Fibroblast of the aortic adventitia (primary cell): ENCODE measurements at regions not wholly inside any gene's neighbourhood (a gene's known extent, or its start where the extent isn't known, plus 50 kb on each side); places are given as distances from the start of the nearest gene placed in this dataset.
"Not testable (repeated sequence)": the region's sequence is repeated elsewhere in the genome, so short reads cannot be mapped to it uniquely, and the experiment has no call there.

Source experiments
- DNase-seq: peaks from one replicate; pipeline ENCODE4 v3.0.0-alpha.2; 2010; ENCODE audit warnings: low read depth
- H3K4me3 ChIP-seq: 2 replicates; pipeline ENCODE4 v1.5.1; 2011; ENCODE audit warnings: low read depth, mild to moderate bottlenecking, control low read depth, low read length, moderate library complexity
- CTCF ChIP-seq: IDR thresholded peaks from 2 replicates; pipeline ENCODE4 v1.5.1; 2011; ENCODE audit warnings: mild to moderate bottlenecking, low read length, control low read depth, inconsistent platforms; ENCODE audit not compliant: insufficient read depth

GRCh38 chr11:42870480-42870879 lies 441.3 kb upstream of the API5 start:
- no peak for DNase-seq
- H3K4me3 ChIP-seq, result no peak overlapping the region
- TF ChIP-seq CTCF, result no peak

GRCh38 chr11:42873800-42874405 lies 437.9 kb upstream of the API5 start:
- H3K4me3 ChIP-seq, DNase-seq: not testable (repeated sequence)

DNA sequence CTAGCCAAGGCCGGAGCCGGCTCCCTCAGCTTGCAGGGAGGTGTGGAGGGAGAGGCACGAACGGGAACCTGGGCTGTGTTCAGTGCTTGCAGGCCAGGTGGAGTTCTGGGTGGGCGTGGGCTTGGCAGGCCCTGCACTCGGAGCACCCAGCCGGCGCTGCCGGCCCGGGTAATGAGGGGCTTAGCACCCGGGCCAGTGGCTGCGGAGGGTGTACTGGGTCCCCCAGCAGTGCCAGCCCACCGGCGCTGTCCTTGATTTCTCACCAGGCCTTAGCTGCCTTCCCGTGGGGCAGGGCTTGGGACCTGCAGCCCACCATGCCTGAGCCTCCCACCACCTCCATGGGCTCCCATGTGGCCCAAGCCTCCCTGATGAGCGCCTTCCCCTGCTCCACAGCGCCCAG lies 430.5 kb upstream of the API5 start:
- not testable (repeated sequence) for H3K4me3 ChIP-seq, DNase-seq

GRCh38 chr11:42890773-42891172 lies 421.0 kb upstream of the API5 start:
- TF ChIP-seq CTCF, result no peak
- DNase-seq, result no peak
- H3K4me3 ChIP-seq, result no peak overlapping the region

- no peak overlapping the region for H3K4me3 ChIP-seq
- DNase-seq, result no peak
- TF ChIP-seq CTCF, result no peak
Observed at GRCh38 chr11:42901084-42901483, 410.7 kb upstream of the API5 start.

GRCh38 chr11:42906226-42906625 lies 405.6 kb upstream of the API5 start:
- TF ChIP-seq CTCF, result no peak
- DNase-seq, result no peak
- H3K4me3 ChIP-seq, result no peak overlapping the region

DNA sequence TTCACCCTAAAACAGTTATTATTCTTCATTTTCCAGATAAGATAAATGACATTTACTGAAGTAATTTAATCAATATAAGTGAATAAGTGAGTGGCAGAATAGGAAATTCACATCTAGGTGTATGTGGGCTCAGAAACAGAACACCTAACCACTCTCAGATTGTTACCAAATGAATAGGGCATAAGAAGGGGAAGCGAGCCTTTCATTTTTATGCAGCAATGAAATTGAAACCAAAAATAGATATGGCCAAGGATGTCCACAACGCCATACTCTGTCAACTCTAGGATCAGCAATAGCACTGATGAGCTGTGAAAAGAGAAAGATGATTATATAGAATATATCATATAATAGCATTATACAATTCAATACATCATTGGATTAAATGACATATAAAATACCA lies 398.1 kb upstream of the API5 start:
- no peak overlapping the region for H3K4me3 ChIP-seq
- no peak for DNase-seq
- TF ChIP-seq CTCF, result no peak

DNA sequence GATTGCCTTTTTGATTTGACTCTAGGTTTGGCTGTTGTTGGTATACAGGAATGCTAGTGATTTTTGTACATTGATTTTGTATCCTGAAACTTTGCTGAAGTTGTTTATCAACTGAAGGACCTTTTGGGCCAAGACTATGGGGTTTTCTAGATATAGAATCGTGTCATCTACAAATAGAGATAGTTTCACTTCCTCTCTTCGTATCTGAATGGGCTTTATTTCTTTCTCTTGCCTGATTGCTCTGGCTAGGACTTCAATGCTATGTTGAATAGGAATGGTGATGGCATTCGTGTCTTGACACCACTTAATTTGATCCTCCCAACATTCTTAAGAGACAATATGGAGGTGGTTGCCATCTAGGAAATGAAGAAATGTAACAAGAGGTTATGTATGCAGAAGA lies 388.1 kb upstream of the API5 start:
- no peak for TF ChIP-seq CTCF
- H3K4me3 ChIP-seq, result no peak overlapping the region
- DNase-seq, result no peak
